ENCODE measurements at regions not wholly inside any gene's neighbourhood (a gene's known extent, or its start where the extent isn't known, plus 50 kb on each side); places are given as distances from the start of the nearest gene placed in this dataset.

GRCh38 chr3:194800002-194800401 lies 114.3 kb downstream of the FAM43A start:
- TF ChIP-seq CTCF (IDR thresholded peaks at IDR 0.05 in 4 of 5, conservative IDR thresholded peaks at IDR 0.05 in 1 of 5) (no peak), POLR2A (IDR thresholded peaks at IDR 0.05) (no peak)

Data from gastrocnemius medialis (tissue), 4 donors.